Endothelial cell (in vitro differentiated cells): ENCODE measurements at regions not wholly inside any gene's neighbourhood (a gene's known extent, or its start where the extent isn't known, plus 50 kb on each side); places are given as distances from the start of the nearest gene placed in this dataset.

Experiments used
- DNase-seq: peaks from one replicate; pipeline ENCODE4 v3.0.0; 2021; ENCODE audit warnings: low spot score
- H3K27ac Mint-ChIP-seq: one replicate; pipeline ENCODE4 v1.8.0; 2021; ENCODE audit warnings: mixed read lengths, inconsistent platforms; ENCODE audit not compliant: unreplicated experiment
- H3K27me3 Mint-ChIP-seq: one replicate; pipeline ENCODE4 v1.8.0; 2021; ENCODE audit warnings: mild to moderate bottlenecking, moderate library complexity, mixed read lengths, inconsistent platforms; ENCODE audit not compliant: unreplicated experiment
- H3K36me3 Mint-ChIP-seq: one replicate; pipeline ENCODE4 v1.8.0; 2021; ENCODE audit warnings: mild to moderate bottlenecking, low read depth, mixed read lengths, inconsistent platforms; ENCODE audit not compliant: unreplicated experiment
- H3K4me1 Mint-ChIP-seq: one replicate; pipeline ENCODE4 v1.8.0; 2021; ENCODE audit warnings: mild to moderate bottlenecking, mixed read lengths, inconsistent platforms; ENCODE audit not compliant: unreplicated experiment
- H3K4me3 Mint-ChIP-seq: one replicate; pipeline ENCODE4 v1.8.0; 2021; ENCODE audit warnings: mild to moderate bottlenecking, mixed read lengths, inconsistent platforms; ENCODE audit not compliant: unreplicated experiment
- H3K9me3 Mint-ChIP-seq: one replicate; pipeline ENCODE4 v1.8.0; 2021; ENCODE audit warnings: mixed read lengths, inconsistent platforms; ENCODE audit not compliant: unreplicated experiment
- CTCF ChIP-seq: fragments of 200-600 bp; sonication (generic); IDR thresholded peaks from one replicate; pipeline ENCODE4 v1.5.0; 2021; ENCODE audit warnings: antibody characterized with exemption; ENCODE audit not compliant: unreplicated experiment

DNA sequence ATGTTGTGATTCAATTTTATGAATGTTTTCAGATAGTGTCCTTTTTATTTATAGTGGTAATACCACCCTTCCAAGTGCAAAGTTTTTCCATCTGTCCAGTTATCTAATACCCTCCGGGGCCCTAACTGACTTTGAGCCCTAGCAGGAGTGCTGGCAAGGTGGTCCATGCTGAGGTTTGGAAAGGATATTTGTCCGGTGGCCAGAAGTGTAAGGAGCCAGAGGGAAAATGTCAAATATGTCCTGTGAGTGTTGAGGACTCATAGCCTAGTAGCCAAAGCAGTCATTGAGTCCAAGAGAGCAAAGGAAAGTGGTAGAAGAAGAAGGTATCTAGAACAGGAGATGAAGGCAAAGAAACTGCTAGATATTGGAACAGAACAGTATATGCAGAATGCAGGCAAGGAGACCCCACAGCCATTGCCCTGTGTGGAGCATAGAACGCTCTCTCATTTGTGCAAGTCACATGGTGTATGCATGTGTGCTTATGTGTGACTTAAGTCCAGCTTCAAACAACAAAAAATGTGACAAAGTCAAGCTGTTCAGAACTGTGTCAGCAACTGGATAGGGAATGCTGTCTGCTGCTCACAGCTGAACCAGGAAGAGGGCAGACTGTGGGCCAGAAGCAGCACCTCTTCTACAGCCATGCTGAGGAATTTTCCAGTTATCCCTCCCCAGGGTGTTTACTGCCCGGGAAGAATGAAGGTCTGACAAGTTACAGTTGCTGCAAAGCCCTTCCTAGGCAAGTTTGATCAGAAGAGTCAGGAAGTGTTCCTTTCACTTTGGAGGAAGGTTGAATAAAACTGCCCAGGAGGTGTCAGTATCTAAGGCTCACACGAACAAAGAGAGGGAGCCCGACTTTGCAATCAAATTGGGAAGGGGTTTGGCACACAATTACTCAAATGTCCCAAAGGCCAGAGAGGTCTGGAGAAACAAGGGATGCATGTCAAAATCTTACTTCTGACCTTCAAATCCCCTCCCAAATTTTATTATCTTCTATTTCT lies 463.3 kb upstream of the DMAC1 start:
- H3K27ac Mint-ChIP-seq = no peak overlapping the region
- H3K9me3 Mint-ChIP-seq = no peaks in the 10 kb centered on the region
- no peak for TF ChIP-seq CTCF
- DNase-seq = no peak
- peaks cover 12% of the 10 kb centered on the region for H3K4me1 Mint-ChIP-seq
- peaks cover 1% of the 10 kb centered on the region for H3K27me3 Mint-ChIP-seq
- no peak overlapping the region for H3K4me3 Mint-ChIP-seq
- no peaks in the 10 kb centered on the region for H3K36me3 Mint-ChIP-seq

- DNase-seq = no peak
- H3K4me3 Mint-ChIP-seq = no peak overlapping the region
- peaks cover 1% of the 10 kb centered on the region for H3K27me3 Mint-ChIP-seq
- H3K27ac Mint-ChIP-seq = no peak overlapping the region
- peaks cover 12% of the 10 kb centered on the region for H3K4me1 Mint-ChIP-seq
- TF ChIP-seq CTCF = no peak
- H3K36me3 Mint-ChIP-seq = no peaks in the 10 kb centered on the region
- H3K9me3 Mint-ChIP-seq = no peaks in the 10 kb centered on the region
Observed at GRCh38 chr9:8261737-8262136, 462.2 kb upstream of the DMAC1 start.

DNA sequence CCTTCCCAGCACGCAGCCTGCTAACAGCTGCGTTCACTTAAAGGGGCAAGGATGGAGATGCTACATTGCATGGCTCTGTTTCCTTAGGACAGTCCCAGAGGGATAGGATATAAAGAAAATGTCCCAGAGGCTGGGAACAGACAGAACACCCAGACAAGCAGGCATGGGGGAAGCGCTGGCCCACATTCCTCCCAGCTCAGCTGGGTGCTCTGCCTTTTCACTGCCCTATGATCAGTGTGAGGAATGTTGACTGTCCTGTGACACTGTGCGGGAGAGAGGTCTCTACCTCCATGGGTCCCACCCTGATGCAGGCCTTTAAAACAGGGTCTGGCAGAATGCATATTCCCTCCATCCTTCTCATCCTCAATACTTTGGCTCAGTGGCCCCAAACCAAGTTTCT lies 459.4 kb upstream of the DMAC1 start:
- H3K4me1 Mint-ChIP-seq = peaks cover 12% of the 10 kb centered on the region
- peaks cover 1% of the 10 kb centered on the region for H3K27me3 Mint-ChIP-seq
- no peaks in the 10 kb centered on the region for H3K36me3 Mint-ChIP-seq
- TF ChIP-seq CTCF = no peak
- no peaks in the 10 kb centered on the region for H3K9me3 Mint-ChIP-seq
- no peak overlapping the region for H3K4me3 Mint-ChIP-seq
- no peak for DNase-seq
- H3K27ac Mint-ChIP-seq = no peak overlapping the region

- no peak overlapping the region for H3K4me3 Mint-ChIP-seq
- H3K9me3 Mint-ChIP-seq = no peaks in the 10 kb centered on the region
- no peak for DNase-seq
- H3K27ac Mint-ChIP-seq = no peak overlapping the region
- H3K4me1 Mint-ChIP-seq = peaks cover 9% of the 10 kb centered on the region
- peaks cover 1% of the 10 kb centered on the region for H3K27me3 Mint-ChIP-seq
- TF ChIP-seq CTCF = no peak
- no peaks in the 10 kb centered on the region for H3K36me3 Mint-ChIP-seq
Observed at GRCh38 chr9:8256880-8257279, 457.3 kb upstream of the DMAC1 start.

- H3K9me3 Mint-ChIP-seq = no peaks in the 10 kb centered on the region
- peaks cover under 1% of the 10 kb centered on the region for H3K4me1 Mint-ChIP-seq
- H3K36me3 Mint-ChIP-seq = no peaks in the 10 kb centered on the region
- no peak for DNase-seq
- no peak overlapping the region for H3K4me3 Mint-ChIP-seq
- H3K27me3 Mint-ChIP-seq = peaks cover 1% of the 10 kb centered on the region
- H3K27ac Mint-ChIP-seq = no peak overlapping the region
- TF ChIP-seq CTCF = no peak
Observed at GRCh38 chr9:8255850-8256249, 456.3 kb upstream of the DMAC1 start.
